ENCODE measurements at regions not wholly inside any gene's neighbourhood (a gene's known extent, or its start where the extent isn't known, plus 50 kb on each side); places are given as distances from the start of the nearest gene placed in this dataset.

GRCh38 chr18:22056950-22057349 lies 112.4 kb upstream of the GATA6 start:
- Histone ChIP-seq H3K79me2 (ENCODE audit: control insufficient read depth, insufficient read depth, low read length) (no peaks in the 10 kb centered on the region), H3K27ac (ENCODE audit: control insufficient read depth, insufficient read depth, low read length) (no peak overlapping the region), H3K4me2 (ENCODE audit: control insufficient read depth, extremely low read depth, insufficient read depth, low read depth, low read length) (no peak overlapping the region), H3K4me3 (ENCODE audit: control insufficient read depth in 2 of 3, extremely low read depth in 1 of 3, insufficient read depth in 2 of 3, low read depth in 1 of 3, low read length in 3 of 3) (no peak overlapping the region), H3K9me3 (ENCODE audit: control insufficient read depth, low read depth, low read length) (no peaks in the 10 kb centered on the region), H4K20me1 (ENCODE audit: control insufficient read depth, extremely low read depth, insufficient read depth, low read length) (no peaks in the 10 kb centered on the region), H3K27me3 (ENCODE audit: control insufficient read depth, extremely low read depth, insufficient read depth, low read length) (no peaks in the 10 kb centered on the region), H3K9ac (ENCODE audit: control insufficient read depth, extremely low read depth, insufficient read depth, low read length) (no peak overlapping the region), H3K4me1 (ENCODE audit: control insufficient read depth, extremely low read depth, insufficient read depth, low read length) (no peaks in the 10 kb centered on the region), H2AFZ (ENCODE audit: control insufficient read depth, low read length) (no peak overlapping the region), H3K9me1 (ENCODE audit: control insufficient read depth, extremely low read depth, insufficient read depth, low read length) (no peaks in the 10 kb centered on the region), H3K36me3 (ENCODE audit: control insufficient read depth in 2 of 2, extremely low read depth in 1 of 2, insufficient read depth in 2 of 2, low read length in 2 of 2) (no peaks in the 10 kb centered on the region)
- no peak for TF ChIP-seq EZH2 (IDR thresholded peaks at IDR 0.05; ENCODE audit: low read length)
- TF ChIP-seq, protein P1, sequence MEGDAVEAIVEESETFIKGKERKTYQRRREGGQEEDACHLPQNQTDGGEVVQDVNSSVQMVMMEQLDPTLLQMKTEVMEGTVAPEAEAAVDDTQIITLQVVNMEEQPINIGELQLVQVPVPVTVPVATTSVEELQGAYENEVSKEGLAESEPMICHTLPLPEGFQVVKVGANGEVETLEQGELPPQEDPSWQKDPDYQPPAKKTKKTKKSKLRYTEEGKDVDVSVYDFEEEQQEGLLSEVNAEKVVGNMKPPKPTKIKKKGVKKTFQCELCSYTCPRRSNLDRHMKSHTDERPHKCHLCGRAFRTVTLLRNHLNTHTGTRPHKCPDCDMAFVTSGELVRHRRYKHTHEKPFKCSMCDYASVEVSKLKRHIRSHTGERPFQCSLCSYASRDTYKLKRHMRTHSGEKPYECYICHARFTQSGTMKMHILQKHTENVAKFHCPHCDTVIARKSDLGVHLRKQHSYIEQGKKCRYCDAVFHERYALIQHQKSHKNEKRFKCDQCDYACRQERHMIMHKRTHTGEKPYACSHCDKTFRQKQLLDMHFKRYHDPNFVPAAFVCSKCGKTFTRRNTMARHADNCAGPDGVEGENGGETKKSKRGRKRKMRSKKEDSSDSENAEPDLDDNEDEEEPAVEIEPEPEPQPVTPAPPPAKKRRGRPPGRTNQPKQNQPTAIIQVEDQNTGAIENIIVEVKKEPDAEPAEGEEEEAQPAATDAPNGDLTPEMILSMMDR (optimal IDR thresholded peaks at IDR 0.05 in 1 of 3, IDR thresholded peaks at IDR 0.05 in 1 of 3, conservative IDR thresholded peaks at IDR 0.05 in 1 of 3; ENCODE audit: extremely low read depth in 1 of 3, insufficient read depth in 2 of 3, low read length in 3 of 3), result no peak
- dilution Hi-C loops (cut with MboI; ENCODE audit: extremely low pct_ligation_motif_present, low sequenced_read_pairs), result no loop called here
- no peak for FAIRE-seq
- DNase-seq (ENCODE audit: low read depth, low spot score), result no peak

DNA sequence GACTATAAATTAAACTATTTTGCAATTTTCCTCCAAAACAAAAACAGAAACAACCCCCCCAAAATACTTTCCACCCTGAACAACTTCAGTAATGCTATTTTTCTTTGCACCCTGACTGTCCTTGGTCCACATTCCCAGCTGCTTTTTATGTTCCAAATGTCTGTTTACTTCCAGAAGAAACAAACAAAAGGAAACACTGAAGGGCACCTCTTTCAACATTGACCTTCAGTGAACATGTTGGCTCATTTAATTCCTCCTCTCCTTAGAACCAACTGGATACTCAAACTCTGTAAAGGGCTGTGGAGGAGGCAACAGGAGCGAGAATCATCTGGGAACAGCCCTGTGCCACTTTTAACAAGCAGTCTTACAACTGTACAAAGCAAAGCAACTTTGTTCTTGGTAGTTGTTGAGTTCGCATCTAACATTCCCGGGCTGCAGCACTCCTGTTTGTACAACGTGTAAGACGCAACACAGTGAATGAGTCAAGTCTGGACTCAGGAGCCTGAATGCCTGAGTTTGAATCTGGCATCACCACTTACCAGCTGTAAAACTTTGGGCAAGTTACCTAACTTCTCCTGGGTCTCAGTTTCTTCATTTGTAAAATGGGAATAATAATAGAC lies 111.4 kb upstream of the GATA6 start:
- TF ChIP-seq EZH2 (IDR thresholded peaks at IDR 0.05; ENCODE audit: low read length), result no peak
- TF ChIP-seq, protein P1 (optimal IDR thresholded peaks at IDR 0.05 in 1 of 3, IDR thresholded peaks at IDR 0.05 in 1 of 3, conservative IDR thresholded peaks at IDR 0.05 in 1 of 3; ENCODE audit: extremely low read depth in 1 of 3, insufficient read depth in 2 of 3, low read length in 3 of 3), result no peak
- no peak for DNase-seq (ENCODE audit: low read depth, low spot score)
- H4K20me1 ChIP-seq (ENCODE audit: control insufficient read depth, extremely low read depth, insufficient read depth, low read length), result no peaks in the 10 kb centered on the region
- H3K9me3 ChIP-seq (ENCODE audit: control insufficient read depth, low read depth, low read length), result no peaks in the 10 kb centered on the region
- dilution Hi-C loops (cut with MboI; ENCODE audit: extremely low pct_ligation_motif_present, low sequenced_read_pairs), result no loop called here
- no peaks in the 10 kb centered on the region for H3K4me1 ChIP-seq (ENCODE audit: control insufficient read depth, extremely low read depth, insufficient read depth, low read length)
- H3K36me3 ChIP-seq (ENCODE audit: control insufficient read depth in 2 of 2, extremely low read depth in 1 of 2, insufficient read depth in 2 of 2, low read length in 2 of 2), result no peaks in the 10 kb centered on the region
- H3K9me1 ChIP-seq (ENCODE audit: control insufficient read depth, extremely low read depth, insufficient read depth, low read length), result no peaks in the 10 kb centered on the region
- no peak overlapping the region for H3K4me2 ChIP-seq (ENCODE audit: control insufficient read depth, extremely low read depth, insufficient read depth, low read depth, low read length)
- no peak overlapping the region for H3K27ac ChIP-seq (ENCODE audit: control insufficient read depth, insufficient read depth, low read length)
- FAIRE-seq, result no peak
- H3K27me3 ChIP-seq (ENCODE audit: control insufficient read depth, extremely low read depth, insufficient read depth, low read length), result no peaks in the 10 kb centered on the region
- H3K9ac ChIP-seq (ENCODE audit: control insufficient read depth, extremely low read depth, insufficient read depth, low read length), result no peak overlapping the region
- no peaks in the 10 kb centered on the region for H3K79me2 ChIP-seq (ENCODE audit: control insufficient read depth, insufficient read depth, low read length)
- H3K4me3 ChIP-seq (ENCODE audit: control insufficient read depth in 2 of 3, extremely low read depth in 1 of 3, insufficient read depth in 2 of 3, low read depth in 1 of 3, low read length in 3 of 3), result no peak overlapping the region
- H2AFZ ChIP-seq (ENCODE audit: control insufficient read depth, low read length), result no peak overlapping the region

Measured in keratinocyte (primary cell).